HCT116 (cell line): ENCODE measurements at regions not wholly inside any gene's neighbourhood (a gene's known extent, or its start where the extent isn't known, plus 50 kb on each side); places are given as distances from the start of the nearest gene placed in this dataset.

Experiments used
- ATAC-seq: fragments of 200-7000 bp; cut with Tn5 transposase; 2 replicates; pipeline ENCODE4 v1.9.1; 2020; ENCODE audit warnings: mild to moderate bottlenecking, moderate library complexity
- BruUV-seq: library from RNA; stranded (reverse); fragments of 400-500 nt; replicated peaks from 2 replicates; lab custom pipeline; 2021; lab: Mats Ljungman, UMichigan
- CTCF ChIA-PET: fragments of 300-600 bp; sonication (Branson Sonifier 250); formaldehyde crosslinking; loops from one replicate; lab custom pipeline; 2021; ENCODE audit warnings: antibody characterized with exemption; lab: Charles Lee
- POLR2A ChIA-PET: fragments of 300-600, 350-600 bp; sonication (Branson Sonifier 250); formaldehyde crosslinking; loops from one replicate; lab custom pipeline; 2021; ENCODE audit warnings: antibody characterized with exemption; lab: Charles Lee
- RAD21 ChIA-PET, 2 experiments: fragments of 300-600 bp; sonication (Branson Sonifier 250); formaldehyde crosslinking; loops; one replicate each; lab custom pipeline; 2023; ENCODE audit warnings: low total read pairs in 2 of 2; ENCODE audit not compliant: uncharacterized antibody in 2 of 2, unreplicated experiment in 2 of 2, low non-redundant PET in 1 of 2; lab: Charles Lee
- DNase-seq: peaks from one replicate; pipeline ENCODE4 v3.0.0-alpha.2; 2010; ENCODE audit warnings: low read depth, low spot score
- H2AFZ ChIP-seq: fragments of 200-600 bp; shearing (Covaris generic), sonication (generic); 2 replicates; pipeline ENCODE4 v1.6.1; 2017; ENCODE audit warnings: low read depth, mixed run types, mixed read lengths, antibody characterized with exemption, low read length; ENCODE audit not compliant: poor library complexity, severe bottlenecking
- H3K27ac ChIP-seq: 2 replicates; pipeline ENCODE4 v1.5.1; 2012; ENCODE audit warnings: low read depth, low read length
- H3K27me3 ChIP-seq: fragments of 200-600 bp; sonication (generic); 2 replicates; pipeline ENCODE4 v1.6.1; 2016; ENCODE audit warnings: mixed run types, low read length, mixed read lengths; ENCODE audit not compliant: insufficient read depth
- H3K36me3 ChIP-seq, 2 experiments: fragments of 200-500 bp in 1 of 2; fragments of 200-600 bp in 1 of 2; sonication (Bioruptor generic) in 1 of 2; sonication (generic) in 1 of 2; 2 replicates each; pipeline versions ENCODE4 v1.5.1 to v1.6.1; 2014 to 2016; ENCODE audit warnings: low read length in 2 of 2, inconsistent platforms in 1 of 2, mixed read lengths in 1 of 2, mixed run types in 1 of 2; ENCODE audit not compliant: insufficient read depth in 2 of 2, control insufficient read depth in 1 of 2
- H3K4me1 ChIP-seq, 2 experiments: fragments of 200-600 bp in 1 of 2; sonication (generic) in 1 of 2; 2 replicates each; pipeline versions ENCODE4 v1.5.1 to v1.6.1; 2012 to 2017; ENCODE audit warnings: low read length in 2 of 2, inconsistent platforms in 1 of 2, mild to moderate bottlenecking in 1 of 2, mixed read lengths in 1 of 2, mixed run types in 1 of 2, moderate library complexity in 1 of 2; ENCODE audit not compliant: insufficient read depth in 2 of 2, control insufficient read depth in 1 of 2
- H3K4me2 ChIP-seq: fragments of 200-600 bp; sonication (generic); 2 replicates; pipeline ENCODE4 v1.6.1; 2017; ENCODE audit warnings: mixed run types, low read length, mixed read lengths
- H3K4me3 ChIP-seq, 2 experiments: fragments of 200-600 bp in 1 of 2; sonication (generic) in 1 of 2; replicated peaks in 1 of 2; 2 replicates each; pipeline ENCODE4 v1.5.1; 2011 to 2016; ENCODE audit warnings: low read length in 2 of 2, control low read depth in 1 of 2, low read depth in 1 of 2, mild to moderate bottlenecking in 1 of 2, mixed read lengths in 1 of 2, mixed run types in 1 of 2
- H3K79me2 ChIP-seq: fragments of 200-600 bp; sonication (generic); 2 replicates; pipeline ENCODE4 v1.6.1; 2017; ENCODE audit warnings: mild to moderate bottlenecking, mixed run types, low read length, moderate library complexity, mixed read lengths; ENCODE audit not compliant: insufficient read depth
- H3K9ac ChIP-seq: fragments of 200-600 bp; sonication (generic); 2 replicates; pipeline ENCODE4 v1.6.1; 2016; ENCODE audit warnings: low read length, mixed read lengths
- H3K9me2 ChIP-seq: fragments of 200-600 bp; sonication (generic), shearing (Covaris generic); 2 replicates; pipeline ENCODE4 v1.6.1; 2017; ENCODE audit warnings: mixed run types, mild to moderate bottlenecking, moderate library complexity; ENCODE audit not compliant: insufficient read depth
- H3K9me3 ChIP-seq, 2 experiments: fragments of 200-500 bp in 1 of 2; fragments of 200-600 bp in 1 of 2; sonication (Bioruptor generic) in 1 of 2; sonication (generic) in 1 of 2; 2 replicates each; pipeline ENCODE4 v1.6.1; 2014 to 2017; ENCODE audit warnings: low read length in 2 of 2, mixed read lengths in 2 of 2, inconsistent platforms in 1 of 2, low read depth in 1 of 2, mild to moderate bottlenecking in 1 of 2, mixed run types in 1 of 2, moderate library complexity in 1 of 2; ENCODE audit not compliant: control insufficient read depth in 1 of 2, insufficient read depth in 1 of 2
- H4K20me1 ChIP-seq: fragments of 200-600 bp; sonication (generic), shearing (Covaris generic); 2 replicates; pipeline ENCODE4 v1.6.1; 2017; ENCODE audit warnings: mixed run types, mild to moderate bottlenecking, moderate library complexity; ENCODE audit not compliant: insufficient read depth
- CEBPB ChIP-seq: IDR thresholded peaks from 2 replicates; pipeline ENCODE4 v1.6.1; 2012; ENCODE audit warnings: low read depth
- EGR1 ChIP-seq: IDR thresholded peaks from 2 replicates; pipeline ENCODE4 v1.6.1; 2012; ENCODE audit warnings: low read depth
- ELF1 ChIP-seq: IDR thresholded peaks from 2 replicates; pipeline ENCODE4 v1.6.1; 2012; ENCODE audit warnings: low read depth, borderline replicate concordance
- EZH2 ChIP-seq: fragments of 200-600 bp; sonication (generic); IDR thresholded peaks from 2 replicates; pipeline ENCODE4 v1.6.1; 2017; ENCODE audit warnings: antibody characterized with exemption, mixed run types
- EZH2phosphoT487 ChIP-seq: fragments of 200-600 bp; IDR thresholded peaks from 2 replicates; pipeline ENCODE4 v1.6.1; 2018; ENCODE audit warnings: antibody characterized with exemption, borderline replicate concordance
- FOSL1 ChIP-seq: IDR thresholded peaks from 2 replicates; pipeline ENCODE4 v1.6.1; 2012; ENCODE audit warnings: low read depth
- JUND ChIP-seq: IDR thresholded peaks from 2 replicates; pipeline ENCODE4 v1.6.1; 2012
- RAD21 ChIP-seq: IDR thresholded peaks from 2 replicates; pipeline ENCODE4 v1.6.1; 2012; ENCODE audit warnings: low read depth, mild to moderate bottlenecking
- SP1 ChIP-seq: IDR thresholded peaks from 2 replicates; pipeline ENCODE4 v1.6.1; 2012; ENCODE audit warnings: low read depth
- SRF ChIP-seq: IDR thresholded peaks from 2 replicates; pipeline ENCODE4 v1.6.1; 2012; ENCODE audit warnings: low read depth
- ZNF274 ChIP-seq: fragments of 200-500 bp; sonication (Bioruptor generic); IDR thresholded peaks from 2 replicates; pipeline ENCODE4 v1.6.1; 2014; ENCODE audit warnings: mild to moderate bottlenecking, low read depth, low read length, inconsistent platforms
- intact Hi-C: fragments of 100-400 bp; cut with micrococcal nuclease; formaldehyde crosslinking; loops from 2 replicates; pipeline ENCODE4 v1.10.0; 2022
- TF ChIP-seq, protein P1 (sequence below), 3 experiments: fragments of 200-600 bp in 1 of 3; sonication (generic) in 1 of 3; IDR thresholded peaks in 2 of 3; conservative IDR thresholded peaks in 1 of 3; 2 replicates each; pipeline ENCODE4 v1.5.1; 2012 to 2017; ENCODE audit warnings: low read depth in 2 of 3, low read length in 2 of 3, antibody characterized with exemption in 1 of 3, borderline replicate concordance in 1 of 3, control low read depth in 1 of 3, mild to moderate bottlenecking in 1 of 3, mixed read lengths in 1 of 3, mixed run types in 1 of 3, moderate library complexity in 1 of 3; ENCODE audit not compliant: insufficient read depth in 1 of 3
- TF ChIP-seq, protein P2 (sequence below): IDR thresholded peaks from 2 replicates; pipeline ENCODE4 v1.6.1; 2011; ENCODE audit warnings: mild to moderate bottlenecking, low read length, moderate library complexity; ENCODE audit not compliant: insufficient replicate concordance; ENCODE audit errors: extremely low read depth
- TF ChIP-seq, protein P3 (sequence below): IDR thresholded peaks from 2 replicates; pipeline ENCODE4 v1.6.1; 2012

DNA sequence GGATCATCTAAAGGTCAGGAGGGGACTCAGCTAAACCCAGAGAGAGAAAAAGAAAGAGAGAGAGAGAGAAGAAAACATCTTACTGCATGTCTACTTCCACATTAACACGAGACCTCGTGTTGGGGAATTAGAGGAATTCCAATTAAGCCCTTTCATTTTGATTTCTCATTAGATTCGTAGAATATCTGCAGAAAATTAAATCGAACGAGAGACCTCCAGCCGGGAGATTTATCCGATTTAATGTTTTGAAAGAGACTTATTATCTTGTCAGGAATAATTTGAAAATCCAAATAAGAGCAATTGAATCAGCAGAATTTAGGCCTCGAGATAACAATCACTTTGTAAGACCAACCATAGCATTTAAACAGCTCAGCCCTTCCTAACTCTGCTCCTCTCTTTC lies 175.6 kb downstream of the ABCC12 start:
- no peak overlapping the region for H3K27ac ChIP-seq
- intact Hi-C loops, result no loop called here
- peaks cover 52% of the 10 kb centered on the region for H3K27me3 ChIP-seq
- DNase-seq, result no peak
- H3K4me1 ChIP-seq, result no peaks in the 10 kb centered on the region
- ChIA-PET CTCF (no interaction called here), POLR2A (no interaction called here), RAD21 (no interaction called here)
- no peak for ATAC-seq
- no peak overlapping the region for H3K4me2 ChIP-seq
- H3K36me3 ChIP-seq, result no peaks in the 10 kb centered on the region
- H3K9me3 ChIP-seq, result no peaks in the 10 kb centered on the region
- TF ChIP-seq, protein P1, sequence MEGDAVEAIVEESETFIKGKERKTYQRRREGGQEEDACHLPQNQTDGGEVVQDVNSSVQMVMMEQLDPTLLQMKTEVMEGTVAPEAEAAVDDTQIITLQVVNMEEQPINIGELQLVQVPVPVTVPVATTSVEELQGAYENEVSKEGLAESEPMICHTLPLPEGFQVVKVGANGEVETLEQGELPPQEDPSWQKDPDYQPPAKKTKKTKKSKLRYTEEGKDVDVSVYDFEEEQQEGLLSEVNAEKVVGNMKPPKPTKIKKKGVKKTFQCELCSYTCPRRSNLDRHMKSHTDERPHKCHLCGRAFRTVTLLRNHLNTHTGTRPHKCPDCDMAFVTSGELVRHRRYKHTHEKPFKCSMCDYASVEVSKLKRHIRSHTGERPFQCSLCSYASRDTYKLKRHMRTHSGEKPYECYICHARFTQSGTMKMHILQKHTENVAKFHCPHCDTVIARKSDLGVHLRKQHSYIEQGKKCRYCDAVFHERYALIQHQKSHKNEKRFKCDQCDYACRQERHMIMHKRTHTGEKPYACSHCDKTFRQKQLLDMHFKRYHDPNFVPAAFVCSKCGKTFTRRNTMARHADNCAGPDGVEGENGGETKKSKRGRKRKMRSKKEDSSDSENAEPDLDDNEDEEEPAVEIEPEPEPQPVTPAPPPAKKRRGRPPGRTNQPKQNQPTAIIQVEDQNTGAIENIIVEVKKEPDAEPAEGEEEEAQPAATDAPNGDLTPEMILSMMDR (IDR thresholded peaks at IDR 0.05 in 2 of 3, conservative IDR thresholded peaks at IDR 0.05 in 1 of 3; ENCODE audit: borderline replicate concordance in 1 of 3, insufficient read depth in 1 of 3, low read depth in 2 of 3, low read length in 2 of 3), result no peak
- H3K9ac ChIP-seq, result no peak overlapping the region
- no peak overlapping the region for H3K4me3 ChIP-seq
- H4K20me1 ChIP-seq, result no peaks in the 10 kb centered on the region; the same call in 1 of the 2 replicates
- no TSS peak for BruUV-seq
- H3K9me2 ChIP-seq, result no peaks in the 10 kb centered on the region
- no peaks in the 10 kb centered on the region for H3K79me2 ChIP-seq
- no peak overlapping the region for H2AFZ ChIP-seq

DNA sequence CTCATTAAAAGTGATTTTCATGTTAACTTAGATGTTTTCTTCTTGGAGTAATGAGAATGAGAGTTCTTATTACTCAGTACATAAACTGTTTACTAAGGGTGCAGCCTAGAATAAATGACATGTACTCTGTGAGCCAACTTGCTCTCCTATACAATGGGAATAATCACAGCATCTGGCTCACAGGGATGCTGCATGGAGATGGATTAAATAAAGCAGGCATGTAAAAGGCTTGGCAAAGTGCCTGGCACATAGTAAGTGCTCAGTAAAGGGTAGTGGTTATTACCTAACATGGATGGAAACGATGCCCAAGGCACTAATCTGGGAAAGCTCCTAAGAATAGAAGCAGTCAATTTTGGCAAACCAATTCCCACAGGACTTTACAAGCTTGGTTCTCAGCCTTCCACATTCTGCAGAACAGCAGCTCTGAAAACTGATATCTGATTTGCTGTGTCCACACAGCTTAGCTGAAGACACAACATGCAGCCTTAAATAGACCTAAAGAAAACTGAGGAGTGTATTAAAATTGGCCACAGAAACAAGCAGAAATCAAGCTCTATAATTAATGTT lies 176.1 kb downstream of the ABCC12 start:
- intact Hi-C loops, result no loop called here
- CTCF ChIA-PET, result no interaction called here
- H3K27me3 ChIP-seq, result peaks cover 47% of the 10 kb centered on the region
- no peaks in the 10 kb centered on the region for H4K20me1 ChIP-seq
- BruUV-seq, result no TSS peak
- H3K27ac ChIP-seq, result no peak overlapping the region
- no peak for DNase-seq
- no peaks in the 10 kb centered on the region for H3K4me1 ChIP-seq
- no peak overlapping the region for H3K9ac ChIP-seq
- RAD21 ChIA-PET, result no interaction called here
- H3K9me2 ChIP-seq, result no peaks in the 10 kb centered on the region
- H3K79me2 ChIP-seq, result no peaks in the 10 kb centered on the region
- H3K4me2 ChIP-seq, result no peak overlapping the region
- H3K4me3 ChIP-seq, result no peak overlapping the region
- no peak overlapping the region for H2AFZ ChIP-seq
- no peaks in the 10 kb centered on the region for H3K9me3 ChIP-seq
- H3K36me3 ChIP-seq, result no peaks in the 10 kb centered on the region
- ATAC-seq, result no peak
- POLR2A ChIA-PET, result no interaction called here
- TF ChIP-seq FOSL1 (no peak), EZH2phosphoT487 (no peak), ELF1 (no peak), SP1 (no peak), CEBPB (no peak), SRF (no peak), EZH2 (no peak), EGR1 (no peak), JUND (no peak), ZNF274 (no peak), RAD21 (no peak)
- TF ChIP-seq, protein P1 (IDR thresholded peaks at IDR 0.05 in 2 of 3, conservative IDR thresholded peaks at IDR 0.05 in 1 of 3; ENCODE audit: borderline replicate concordance in 1 of 3, insufficient read depth in 1 of 3, low read depth in 2 of 3, low read length in 2 of 3), result no peak
- TF ChIP-seq, protein P2, sequence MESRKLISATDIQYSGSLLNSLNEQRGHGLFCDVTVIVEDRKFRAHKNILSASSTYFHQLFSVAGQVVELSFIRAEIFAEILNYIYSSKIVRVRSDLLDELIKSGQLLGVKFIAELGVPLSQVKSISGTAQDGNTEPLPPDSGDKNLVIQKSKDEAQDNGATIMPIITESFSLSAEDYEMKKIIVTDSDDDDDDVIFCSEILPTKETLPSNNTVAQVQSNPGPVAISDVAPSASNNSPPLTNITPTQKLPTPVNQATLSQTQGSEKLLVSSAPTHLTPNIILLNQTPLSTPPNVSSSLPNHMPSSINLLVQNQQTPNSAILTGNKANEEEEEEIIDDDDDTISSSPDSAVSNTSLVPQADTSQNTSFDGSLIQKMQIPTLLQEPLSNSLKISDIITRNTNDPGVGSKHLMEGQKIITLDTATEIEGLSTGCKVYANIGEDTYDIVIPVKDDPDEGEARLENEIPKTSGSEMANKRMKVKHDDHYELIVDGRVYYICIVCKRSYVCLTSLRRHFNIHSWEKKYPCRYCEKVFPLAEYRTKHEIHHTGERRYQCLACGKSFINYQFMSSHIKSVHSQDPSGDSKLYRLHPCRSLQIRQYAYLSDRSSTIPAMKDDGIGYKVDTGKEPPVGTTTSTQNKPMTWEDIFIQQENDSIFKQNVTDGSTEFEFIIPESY, result no peak
- TF ChIP-seq, protein P3, sequence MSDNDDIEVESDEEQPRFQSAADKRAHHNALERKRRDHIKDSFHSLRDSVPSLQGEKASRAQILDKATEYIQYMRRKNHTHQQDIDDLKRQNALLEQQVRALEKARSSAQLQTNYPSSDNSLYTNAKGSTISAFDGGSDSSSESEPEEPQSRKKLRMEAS, result no peak
